Superior temporal gyrus (tissue), 1 donor: ENCODE measurements at regions not wholly inside any gene's neighbourhood (a gene's known extent, or its start where the extent isn't known, plus 50 kb on each side); places are given as distances from the start of the nearest gene placed in this dataset.
"Not testable (repeated sequence)": the region's sequence is repeated elsewhere in the genome, so short reads cannot be mapped to it uniquely, and the experiment has no call there.

Experiments
- DNase-seq: peaks from one replicate; pipeline ENCODE4 v3.0.0-alpha.2; 2016; ENCODE audit errors: extremely low spot score

GRCh38 chr7:9204571-9204970, 771.2 kb downstream of the NXPH1 start:
- DNase-seq, result no peak

GRCh38 chr7:9210114-9210513, 776.7 kb downstream of the NXPH1 start:
- DNase-seq, result no peak

- no peak for DNase-seq
Observed at GRCh38 chr7:9217204-9217603, 783.8 kb downstream of the NXPH1 start.

GRCh38 chr7:9226500-9226899, 793.1 kb downstream of the NXPH1 start:
- no peak for DNase-seq

- peak; percentile 17 for DNase-seq
Observed at GRCh38 chr7:9231630-9232121, 798.3 kb downstream of the NXPH1 start.

GRCh38 chr7:9240001-9240400, 806.6 kb downstream of the NXPH1 start:
- no peak for DNase-seq

- no peak for DNase-seq
Observed at GRCh38 chr7:9241826-9242225, 808.4 kb downstream of the NXPH1 start.

- DNase-seq, result peak; percentile 19
Observed at GRCh38 chr7:9242636-9243035, 809.2 kb downstream of the NXPH1 start.

- no peak for DNase-seq
Observed at GRCh38 chr7:9250876-9251275, 817.5 kb downstream of the NXPH1 start.

GRCh38 chr7:9264395-9264794, 831.0 kb downstream of the NXPH1 start:
- no peak for DNase-seq

- no peak for DNase-seq
Observed at GRCh38 chr7:9280088-9280487, 846.7 kb downstream of the NXPH1 start.

- no peak for DNase-seq
Observed at GRCh38 chr7:9283246-9283645, 849.8 kb downstream of the NXPH1 start.

- DNase-seq, result no peak
Observed at GRCh38 chr7:9302436-9302835, 869.0 kb downstream of the NXPH1 start.

- no peak for DNase-seq
Observed at GRCh38 chr7:9307131-9307530, 873.7 kb downstream of the NXPH1 start.

GRCh38 chr7:9324513-9324912, 891.1 kb downstream of the NXPH1 start:
- no peak for DNase-seq

GRCh38 chr7:9328296-9328695, 894.9 kb downstream of the NXPH1 start:
- no peak for DNase-seq

GRCh38 chr7:9349625-9350024, 916.2 kb downstream of the NXPH1 start:
- DNase-seq, result no peak

- no peak for DNase-seq
Observed at GRCh38 chr7:9391221-9391620, 957.8 kb downstream of the NXPH1 start.

GRCh38 chr7:9391984-9392383, 958.6 kb downstream of the NXPH1 start:
- DNase-seq, result no peak

GRCh38 chr7:9404386-9404785, 971.0 kb downstream of the NXPH1 start:
- DNase-seq, result not testable (repeated sequence)

GRCh38 chr7:9407816-9408215, 974.4 kb downstream of the NXPH1 start:
- DNase-seq, result no peak

GRCh38 chr7:9453521-9453920, 1020.1 kb downstream of the NXPH1 start:
- DNase-seq, result no peak

- no peak for DNase-seq
Observed at GRCh38 chr7:9488555-9488954, 1055.1 kb downstream of the NXPH1 start.

- DNase-seq, result no peak
Observed at GRCh38 chr7:9498303-9498702, 1064.9 kb downstream of the NXPH1 start.

GRCh38 chr7:9502269-9502668, 1068.9 kb downstream of the NXPH1 start:
- no peak for DNase-seq
